SK-N-SH (cell line): ENCODE measurements at regions not wholly inside any gene's neighbourhood (a gene's known extent, or its start where the extent isn't known, plus 50 kb on each side); places are given as distances from the start of the nearest gene placed in this dataset.

Experiments used
- CTCF ChIA-PET: fragments of 300-600, 350-600 bp; formaldehyde crosslinking; extraction: SDS; loops from one replicate; lab custom pipeline; 2021; lab: Yijun Ruan, JAX
- POLR2A ChIA-PET: fragments of 350-600 bp; sonication (Branson Sonifier 250); formaldehyde crosslinking; extraction: SDS; loops from one replicate; lab custom pipeline; 2020; ENCODE audit warnings: antibody characterized with exemption, inconsistent platforms; lab: Yijun Ruan, JAX
- DNase-seq: peaks from one replicate; pipeline ENCODE4 v3.0.0; 2012
- H2AFZ ChIP-seq: fragments of 200-600 bp; sonication (generic); 2 replicates; pipeline ENCODE4 v1.8.1; 2016; ENCODE audit warnings: antibody characterized with exemption, mild to moderate bottlenecking, low read depth
- H3F3A ChIP-seq: fragments of 200-600 bp; sonication (generic); replicated peaks from 2 replicates; pipeline ENCODE3; 2016; ENCODE audit warnings: antibody characterized with exemption, mild to moderate bottlenecking; ENCODE audit not compliant: insufficient read depth
- H3K27ac ChIP-seq, 2 experiments: fragments of 200-500 bp in 1 of 2; fragments of 200-600 bp in 1 of 2; sonication (Bioruptor generic) in 1 of 2; sonication (generic), shearing (Covaris generic) in 1 of 2; 2 replicates each; pipeline versions ENCODE4 v1.5.1 to v1.6.1; 2014 to 2016; ENCODE audit warnings: low read depth in 2 of 2, inconsistent platforms in 1 of 2, low read length in 1 of 2, mild to moderate bottlenecking in 1 of 2, mixed read lengths in 1 of 2
- H3K27me3 ChIP-seq: fragments of 200-600 bp; sonication (generic), shearing (Covaris generic); 2 replicates; pipeline ENCODE4 v1.6.1; 2016; ENCODE audit warnings: mixed run types; ENCODE audit not compliant: insufficient read depth
- H3K36me3 ChIP-seq, 2 experiments: fragments of 200-500 bp in 1 of 2; fragments of 200-600 bp in 1 of 2; sonication (Bioruptor generic) in 1 of 2; sonication (generic) in 1 of 2; replicated peaks in 1 of 2; 2 replicates each; pipeline versions ENCODE3 to v1.5.1; 2014 to 2016; ENCODE audit warnings: low read length in 1 of 2, mild to moderate bottlenecking in 1 of 2; ENCODE audit not compliant: insufficient read depth in 2 of 2, control insufficient read depth in 1 of 2
- H3K4me1 ChIP-seq, 2 experiments: fragments of 200-500 bp in 1 of 2; fragments of 200-600 bp in 1 of 2; sonication (Bioruptor generic) in 1 of 2; sonication (generic), shearing (Covaris generic) in 1 of 2; 2 replicates each; pipeline versions ENCODE4 v1.5.1 to v1.6.1; 2014 to 2016; ENCODE audit warnings: low read depth in 1 of 2, low read length in 1 of 2, mixed run types in 1 of 2; ENCODE audit not compliant: insufficient read depth in 2 of 2, control insufficient read depth in 1 of 2
- H3K4me2 ChIP-seq: fragments of 200-600 bp; sonication (generic), shearing (Covaris generic); 2 replicates; pipeline ENCODE4 v1.6.1; 2017; ENCODE audit warnings: mixed run types
- H3K4me3 ChIP-seq, 2 experiments: fragments of 200-500 bp in 1 of 2; fragments of 200-600 bp in 1 of 2; sonication (Bioruptor generic) in 1 of 2; sonication (generic), shearing (Covaris generic) in 1 of 2; 2 replicates each; pipeline versions ENCODE4 v1.5.1 to v1.8.1; 2014 to 2016; ENCODE audit warnings: low read depth in 2 of 2, inconsistent platforms in 1 of 2, low read length in 1 of 2, mild to moderate bottlenecking in 1 of 2, mixed read lengths in 1 of 2, moderate library complexity in 1 of 2
- H3K79me2 ChIP-seq: fragments of 200-600 bp; sonication (generic); 2 replicates; pipeline ENCODE4 v1.8.1; 2017; ENCODE audit warnings: mild to moderate bottlenecking; ENCODE audit not compliant: insufficient read depth
- H3K9ac ChIP-seq: fragments of 200-600 bp; sonication (generic); 2 replicates; pipeline ENCODE4 v1.6.1; 2017; ENCODE audit warnings: mixed run types
- H3K9me2 ChIP-seq: fragments of 200-600 bp; sonication (generic); 2 replicates; pipeline ENCODE4 v1.6.1; 2017; ENCODE audit warnings: mixed run types
- H3K9me3 ChIP-seq: fragments of 200-600 bp; sonication (generic); 2 replicates; pipeline ENCODE4 v1.6.1; 2017; ENCODE audit warnings: mixed run types, mild to moderate bottlenecking, moderate library complexity
- H4K20me1 ChIP-seq: fragments of 200-600 bp; sonication (generic); 2 replicates; pipeline ENCODE4 v1.6.1; 2017; ENCODE audit warnings: mild to moderate bottlenecking, mixed run types; ENCODE audit not compliant: insufficient read depth
- ELF1 ChIP-seq: IDR thresholded peaks from 2 replicates; pipeline ENCODE4 v1.4.0; 2012
- FOXM1 ChIP-seq: IDR thresholded peaks from 2 replicates; pipeline ENCODE4 v1.4.0; 2012; ENCODE audit warnings: low read depth, mild to moderate bottlenecking
- GABPA ChIP-seq: IDR thresholded peaks from 2 replicates; pipeline ENCODE4 v1.4.0; 2012; ENCODE audit warnings: low read depth, mild to moderate bottlenecking
- GATA2 ChIP-seq: sonication (generic); formaldehyde crosslinking; IDR thresholded peaks from 2 replicates; pipeline ENCODE4 v1.5.0; 2020; ENCODE audit warnings: mild to moderate bottlenecking, missing genetic modification reagents
- JUND ChIP-seq: IDR thresholded peaks from 2 replicates; pipeline ENCODE4 v1.4.0; 2012
- MAX ChIP-seq: IDR thresholded peaks from 2 replicates; pipeline ENCODE4 v1.4.0; 2012; ENCODE audit warnings: low read depth
- MEF2A ChIP-seq: IDR thresholded peaks from 2 replicates; pipeline ENCODE4 v1.4.0; 2012; ENCODE audit warnings: low read depth, borderline replicate concordance
- MXI1 ChIP-seq: IDR thresholded peaks from 2 replicates; pipeline ENCODE4 v1.6.1; 2012; ENCODE audit warnings: mild to moderate bottlenecking, low read depth, low read length, improper control_type of control experiment
- POLR2AphosphoS5 ChIP-seq: IDR thresholded peaks from 2 replicates; pipeline ENCODE4 v1.6.1; 2012; ENCODE audit warnings: low read depth, low read length
- RAD21 ChIP-seq: IDR thresholded peaks from 2 replicates; pipeline ENCODE4 v1.6.1; 2012; ENCODE audit warnings: mild to moderate bottlenecking, low read length
- REST ChIP-seq: IDR thresholded peaks from 2 replicates; pipeline ENCODE4 v1.6.1; 2012; ENCODE audit warnings: mild to moderate bottlenecking, low read depth, low read length, moderate library complexity
- WGBS: methylation state at CpG from one replicate; pipeline ENCODE4 v1.1.6; 2017; ENCODE audit warnings: low lambda C conversion rate; 5-methylcytosine and 5-hydroxymethylcytosine counted together

- H3K4me2 ChIP-seq, result no peak overlapping the region
- no peaks in the 10 kb centered on the region for H4K20me1 ChIP-seq
- TF ChIP-seq GABPA (no peak), JUND (no peak)
- TF ChIP-seq, all 33 proteins: peak for 0
- no peaks in the 10 kb centered on the region for H3K9me3 ChIP-seq
- H3K9ac ChIP-seq, result no peak overlapping the region
- H3K4me1 ChIP-seq, result 0 out of 4 replicates have a peak, but pooled peaks cover 0 to 3% of the 10 kb centered on the region in 2 experiments
- no peaks in the 10 kb centered on the region for H3K27me3 ChIP-seq
- H3K79me2 ChIP-seq, result no peaks in the 10 kb centered on the region
- no peak for DNase-seq
- no peak overlapping the region for H3K27ac ChIP-seq
- H3K4me3 ChIP-seq, result no peak overlapping the region
- CTCF ChIA-PET, result interaction anchor here (1.4 kb wide), 1 partner anchor 13 kb away, joined by 3 read pairs; no protein-coding TSS in a partner anchor
- WGBS, result 2% methylated on average over 2 of the region's 2 CpGs
- H3F3A ChIP-seq, result no peaks in the 10 kb centered on the region
- POLR2A ChIA-PET, result no interaction called here
- no peaks in the 10 kb centered on the region for H3K36me3 ChIP-seq
- no peak overlapping the region for H2AFZ ChIP-seq
- H3K9me2 ChIP-seq, result no peaks in the 10 kb centered on the region
Measured at GRCh38 chr18:64337018-64337417, 188.1 kb upstream of the LINC00305 start.

- H3K79me2 ChIP-seq, result no peaks in the 10 kb centered on the region
- ChIA-PET POLR2A (no interaction called here), CTCF (no interaction called here)
- 22% methylated on average over 2 of the region's 2 CpGs for WGBS
- H3K4me3 ChIP-seq, result no peak overlapping the region
- H3K36me3 ChIP-seq, result no peaks in the 10 kb centered on the region
- no peaks in the 10 kb centered on the region for H3K9me2 ChIP-seq
- no peaks in the 10 kb centered on the region for H4K20me1 ChIP-seq
- no peak for DNase-seq
- H3K27ac ChIP-seq, result no peak overlapping the region
- H3F3A ChIP-seq, result no peaks in the 10 kb centered on the region
- no peak overlapping the region for H3K4me2 ChIP-seq
- no peak overlapping the region for H3K9ac ChIP-seq
- peaks cover 0 to 3% of the 10 kb centered on the region in 2 experiments; a peak in 1 of 4 replicates for H3K4me1 ChIP-seq
- H3K27me3 ChIP-seq, result no peaks in the 10 kb centered on the region
- no peak overlapping the region for H2AFZ ChIP-seq
- TF ChIP-seq RAD21 (no peak), FOXM1 (no peak), MAX (no peak), MEF2A (no peak), ELF1 (no peak), REST (no peak), GATA2 (no peak), POLR2AphosphoS5 (no peak), MXI1 (no peak)
- TF ChIP-seq, all 33 proteins: peak for 0
- no peaks in the 10 kb centered on the region for H3K9me3 ChIP-seq
Measured at GRCh38 chr18:64334748-64335147, 185.9 kb upstream of the LINC00305 start.
